Panc1 (cell line): ENCODE measurements at regions not wholly inside any gene's neighbourhood (a gene's known extent, or its start where the extent isn't known, plus 50 kb on each side); places are given as distances from the start of the nearest gene placed in this dataset.

Experiments used
- ATAC-seq: fragments of 200-7000 bp; cut with Tn5 transposase; 2 replicates; pipeline ENCODE4 v1.9.1; 2020; ENCODE audit warnings: mild to moderate bottlenecking, moderate library complexity
- BruUV-seq: library from RNA; stranded (reverse); fragments of 400-500 nt; replicated peaks from 2 replicates; lab custom pipeline; 2021; lab: Mats Ljungman, UMichigan
- CTCF ChIA-PET: fragments of 300-600 bp; sonication (Branson Sonifier 250); formaldehyde crosslinking; loops from one replicate; lab custom pipeline; 2022; ENCODE audit warnings: antibody characterized with exemption; lab: Charles Lee
- POLR2A ChIA-PET: fragments of 300-600 bp; sonication (Branson Sonifier 250); formaldehyde crosslinking; loops from one replicate; lab custom pipeline; 2022; ENCODE audit warnings: antibody characterized with exemption; lab: Charles Lee
- DNase-seq: peaks from one replicate; pipeline ENCODE4 v3.0.0-alpha.2; 2010; ENCODE audit warnings: low read depth, low spot score
- H3K27ac ChIP-seq: 2 replicates; pipeline ENCODE4 v1.5.1; 2011; ENCODE audit warnings: mild to moderate bottlenecking, low read length, inconsistent platforms
- H3K27me3 ChIP-seq: fragments of 200-500 bp; sonication (Bioruptor generic); 2 replicates; pipeline ENCODE4 v1.6.0; 2014; ENCODE audit warnings: low read length, inconsistent platforms; ENCODE audit not compliant: control insufficient read depth, insufficient read depth
- H3K36me3 ChIP-seq: fragments of 200-500 bp; sonication (Bioruptor generic); 2 replicates; pipeline ENCODE4 v1.5.1; 2014; ENCODE audit warnings: inconsistent platforms, mild to moderate bottlenecking, low read length, moderate library complexity; ENCODE audit not compliant: control insufficient read depth, insufficient read depth
- H3K4me1 ChIP-seq: 2 replicates; pipeline ENCODE4 v1.5.1; 2011; ENCODE audit warnings: inconsistent platforms, mild to moderate bottlenecking, low read length, moderate library complexity; ENCODE audit not compliant: control insufficient read depth, insufficient read depth
- H3K4me3 ChIP-seq, 2 experiments: 2 replicates each; pipeline ENCODE4 v1.5.1; 2011 to 2012; ENCODE audit warnings: low read depth in 2 of 2, low read length in 2 of 2, mild to moderate bottlenecking in 2 of 2, inconsistent platforms in 1 of 2, moderate library complexity in 1 of 2
- H3K9me3 ChIP-seq: fragments of 200-500 bp; sonication (Bioruptor generic); 2 replicates; pipeline ENCODE4 v1.5.1; 2014; ENCODE audit warnings: low read depth, mild to moderate bottlenecking, inconsistent platforms, low read length, moderate library complexity; ENCODE audit not compliant: control insufficient read depth, insufficient read depth
- CTCF ChIP-seq: fragments of 450-650 bp; IDR thresholded peaks from 2 replicates; pipeline ENCODE4 v1.5.1; 2017; ENCODE audit warnings: mild to moderate bottlenecking
- POLR2AphosphoS5 ChIP-seq: IDR thresholded peaks from 2 replicates; pipeline ENCODE4 v1.6.1; 2012; ENCODE audit warnings: mild to moderate bottlenecking, low read depth, low read length, moderate library complexity
- REST ChIP-seq, 2 experiments: IDR thresholded peaks; 2 replicates each; pipeline ENCODE4 v1.6.1; 2011 to 2012; ENCODE audit warnings: low read depth in 2 of 2, control low read depth in 1 of 2, low read length in 1 of 2, mild to moderate bottlenecking in 1 of 2, moderate library complexity in 1 of 2; ENCODE audit not compliant: insufficient read depth in 1 of 2
- SIN3A ChIP-seq: IDR thresholded peaks from 2 replicates; pipeline ENCODE4 v1.6.1; 2012; ENCODE audit warnings: low read depth, mild to moderate bottlenecking, low read length, moderate library complexity, borderline replicate concordance; ENCODE audit not compliant: insufficient read depth
- TCF7L2 ChIP-seq: IDR thresholded peaks from 2 replicates; pipeline ENCODE4 v1.6.1; 2011; ENCODE audit warnings: mild to moderate bottlenecking, low read depth, low read length, inconsistent platforms
- in situ Hi-C: cut with HindIII; loops from 2 replicates; pipeline ENCODE4 v1.10.0; 2016; ENCODE audit warnings: low sequenced_read_pairs, low pct_unique_long_range_greater_than_20kb
- intact Hi-C: fragments of 100-400 bp; cut with micrococcal nuclease; formaldehyde crosslinking; loops from one replicate; pipeline ENCODE4 v1.10.0; 2022; ENCODE audit not compliant: unreplicated experiment

GRCh38 chr1:219293410-219293809 lies 119.7 kb downstream of the LYPLAL1 start:
- intact Hi-C loops (no loop called here), in situ Hi-C loops (no loop called here)
- Histone ChIP-seq H3K27me3 (no peaks in the 10 kb centered on the region), H3K4me3 (no peak overlapping the region), H3K9me3 (no peaks in the 10 kb centered on the region), H3K27ac (no peak overlapping the region), H3K4me1 (no peaks in the 10 kb centered on the region), H3K36me3 (no peaks in the 10 kb centered on the region)
- no peak for TF ChIP-seq SIN3A
- no peak for TF ChIP-seq POLR2AphosphoS5
- TF ChIP-seq TCF7L2 = no peak
- TF ChIP-seq REST (IDR thresholded peaks at IDR 0.05; ENCODE audit: insufficient read depth in 1 of 2, low read depth in 2 of 2, low read length in 1 of 2) = no peak
- no peak for TF ChIP-seq CTCF
- ChIA-PET CTCF (no interaction called here), POLR2A (no interaction called here)
- BruUV-seq = no TSS peak
- DNase-seq (no peak), ATAC-seq (no peak)

- no peak for DNase-seq
- no peaks in the 10 kb centered on the region for H3K36me3 ChIP-seq
- CTCF ChIA-PET = no interaction called here
Observed at GRCh38 chr1:219292999-219293398, 119.3 kb downstream of the LYPLAL1 start.

More at GRCh38 chr1:219292999-219293398, 119.3 kb downstream of the LYPLAL1 start:
- POLR2A ChIA-PET = no interaction called here
- intact Hi-C loops (no loop called here), in situ Hi-C loops (no loop called here)
- no peaks in the 10 kb centered on the region for H3K4me1 ChIP-seq
- no peaks in the 10 kb centered on the region for H3K27me3 ChIP-seq
- no peak for ATAC-seq
- no TSS peak for BruUV-seq
- no peaks in the 10 kb centered on the region for H3K9me3 ChIP-seq
- TF ChIP-seq TCF7L2 = no peak
- no peak for TF ChIP-seq POLR2AphosphoS5
- TF ChIP-seq SIN3A = no peak
- no peak for TF ChIP-seq CTCF
- TF ChIP-seq REST (IDR thresholded peaks at IDR 0.05; ENCODE audit: insufficient read depth in 1 of 2, low read depth in 2 of 2, low read length in 1 of 2) = no peak
- no peak overlapping the region for H3K4me3 ChIP-seq
- H3K27ac ChIP-seq = no peak overlapping the region
